22Rv1 (cell line): ENCODE measurements at regions not wholly inside any gene's neighbourhood (a gene's known extent, or its start where the extent isn't known, plus 50 kb on each side); places are given as distances from the start of the nearest gene placed in this dataset.

Experiments
- CTCF ChIP-seq: fragments of 450-650 bp; IDR thresholded peaks from 2 replicates; pipeline ENCODE4 v1.5.1; 2017; ENCODE audit warnings: mild to moderate bottlenecking
- ZFX ChIP-seq: fragments of 450-650 bp; IDR thresholded peaks from 2 replicates; pipeline ENCODE4 v1.6.1; 2017; ENCODE audit warnings: antibody characterized with exemption, borderline replicate concordance

DNA sequence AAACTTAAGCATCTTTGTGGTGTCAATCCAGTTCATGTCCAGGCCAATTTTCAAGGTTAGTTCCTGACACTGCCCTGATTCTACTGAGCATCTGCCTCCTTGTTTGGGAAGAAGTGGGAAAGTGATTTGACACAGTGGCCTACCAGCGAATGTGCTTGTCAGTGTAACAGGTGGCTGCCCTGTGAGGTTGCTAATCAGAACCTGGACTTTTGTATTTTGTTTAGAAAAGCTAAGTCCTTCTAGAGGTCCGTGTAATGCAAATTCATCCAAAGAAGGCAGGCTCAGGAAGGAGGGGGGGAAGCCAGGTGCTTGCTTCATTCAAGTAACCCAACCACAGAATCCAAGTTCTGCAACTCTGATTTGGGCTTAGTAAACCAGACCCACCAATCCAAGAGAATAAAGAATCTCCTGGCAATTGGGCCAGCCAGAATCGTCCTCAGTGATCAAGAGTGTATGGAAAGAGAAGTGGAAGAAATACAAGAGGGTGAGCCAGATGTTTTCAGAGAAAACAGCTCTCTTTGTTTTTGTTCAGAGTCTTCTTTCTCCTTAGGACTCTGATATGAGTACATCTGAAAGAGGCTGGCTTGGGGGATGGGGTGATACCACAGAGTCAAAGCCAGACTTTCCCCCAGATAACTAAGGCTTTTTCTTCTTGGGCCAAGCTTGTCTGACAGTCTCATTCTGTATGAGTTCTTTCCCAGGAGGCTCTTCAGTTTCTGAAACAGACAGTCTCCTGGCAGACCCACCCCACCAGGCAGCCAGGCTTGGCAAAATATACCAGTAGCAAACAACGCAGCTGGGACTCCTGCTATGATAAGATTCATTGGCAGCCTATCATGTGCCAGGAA is 508.9 kb upstream of the TBL1XR1 start:
- TF ChIP-seq CTCF (no peak), ZFX (no peak)
